ENCODE measurements at regions not wholly inside any gene's neighbourhood (a gene's known extent, or its start where the extent isn't known, plus 50 kb on each side); places are given as distances from the start of the nearest gene placed in this dataset.

DNA sequence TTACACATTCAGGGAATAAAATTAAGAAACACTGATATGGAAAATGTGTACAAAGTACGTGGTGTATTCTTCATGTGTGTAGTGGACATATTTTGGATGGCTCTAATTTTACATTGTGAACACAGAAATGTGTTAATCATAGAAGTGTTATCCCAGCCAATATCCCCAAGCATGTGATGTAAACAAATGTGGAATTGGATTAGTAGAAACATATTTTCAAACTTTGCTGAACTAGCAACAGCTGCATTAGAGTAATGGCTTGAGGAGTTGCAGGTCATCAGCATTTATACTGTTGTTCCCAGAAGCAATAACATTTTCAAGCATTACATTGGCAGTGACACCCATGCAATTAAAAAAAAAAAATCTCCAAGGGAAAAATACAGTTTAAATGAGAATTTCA, 600.6 kb downstream of the SLITRK1 start:
- TF ChIP-seq, protein P1, sequence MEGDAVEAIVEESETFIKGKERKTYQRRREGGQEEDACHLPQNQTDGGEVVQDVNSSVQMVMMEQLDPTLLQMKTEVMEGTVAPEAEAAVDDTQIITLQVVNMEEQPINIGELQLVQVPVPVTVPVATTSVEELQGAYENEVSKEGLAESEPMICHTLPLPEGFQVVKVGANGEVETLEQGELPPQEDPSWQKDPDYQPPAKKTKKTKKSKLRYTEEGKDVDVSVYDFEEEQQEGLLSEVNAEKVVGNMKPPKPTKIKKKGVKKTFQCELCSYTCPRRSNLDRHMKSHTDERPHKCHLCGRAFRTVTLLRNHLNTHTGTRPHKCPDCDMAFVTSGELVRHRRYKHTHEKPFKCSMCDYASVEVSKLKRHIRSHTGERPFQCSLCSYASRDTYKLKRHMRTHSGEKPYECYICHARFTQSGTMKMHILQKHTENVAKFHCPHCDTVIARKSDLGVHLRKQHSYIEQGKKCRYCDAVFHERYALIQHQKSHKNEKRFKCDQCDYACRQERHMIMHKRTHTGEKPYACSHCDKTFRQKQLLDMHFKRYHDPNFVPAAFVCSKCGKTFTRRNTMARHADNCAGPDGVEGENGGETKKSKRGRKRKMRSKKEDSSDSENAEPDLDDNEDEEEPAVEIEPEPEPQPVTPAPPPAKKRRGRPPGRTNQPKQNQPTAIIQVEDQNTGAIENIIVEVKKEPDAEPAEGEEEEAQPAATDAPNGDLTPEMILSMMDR (IDR thresholded peaks at IDR 0.05; ENCODE audit: poor library complexity), result no peak
- TF ChIP-seq EZH2 (IDR thresholded peaks at IDR 0.05; ENCODE audit: borderline replicate concordance), result no peak

Measured in hepatocyte (in vitro differentiated cells).